A549 (cell line): ENCODE measurements at regions not wholly inside any gene's neighbourhood (a gene's known extent, or its start where the extent isn't known, plus 50 kb on each side); places are given as distances from the start of the nearest gene placed in this dataset.

Experiments used
- CHD4 ChIP-seq: fragments of 200-600 bp; sonication (generic); IDR thresholded peaks from 2 replicates; pipeline ENCODE4 v1.6.1; 2016; ENCODE audit warnings: antibody characterized with exemption, mild to moderate bottlenecking, borderline replicate concordance
- ESRRA ChIP-seq: fragments of 150-350 bp; IDR thresholded peaks from 2 replicates; pipeline ENCODE4 v1.6.1; 2014; ENCODE audit warnings: mild to moderate bottlenecking, low read length, borderline replicate concordance
- MYC ChIP-seq: IDR thresholded peaks from 2 replicates; pipeline ENCODE4 v1.6.1; 2012; ENCODE audit warnings: mild to moderate bottlenecking, inconsistent platforms, low read length, improper control_type of control experiment, borderline replicate concordance
- POLR2A ChIP-seq: IDR thresholded peaks from 2 replicates; pipeline ENCODE4 v1.6.1; 2012; ENCODE audit warnings: mild to moderate bottlenecking, low read length
- TF ChIP-seq, protein P1 (sequence below): fragments of >200 bp; sonication (Bioruptor Twin); formaldehyde crosslinking; IDR thresholded peaks from 3 replicates; pipeline ENCODE4 v1.5.1; 2016
- TF ChIP-seq, protein P2 (sequence below): fragments of 250-450 bp; sonication (Bioruptor Pico); IDR thresholded peaks from 2 replicates; pipeline ENCODE4 v1.5.0; 2021; ENCODE audit warnings: mild to moderate bottlenecking, moderate library complexity, borderline replicate concordance

DNA sequence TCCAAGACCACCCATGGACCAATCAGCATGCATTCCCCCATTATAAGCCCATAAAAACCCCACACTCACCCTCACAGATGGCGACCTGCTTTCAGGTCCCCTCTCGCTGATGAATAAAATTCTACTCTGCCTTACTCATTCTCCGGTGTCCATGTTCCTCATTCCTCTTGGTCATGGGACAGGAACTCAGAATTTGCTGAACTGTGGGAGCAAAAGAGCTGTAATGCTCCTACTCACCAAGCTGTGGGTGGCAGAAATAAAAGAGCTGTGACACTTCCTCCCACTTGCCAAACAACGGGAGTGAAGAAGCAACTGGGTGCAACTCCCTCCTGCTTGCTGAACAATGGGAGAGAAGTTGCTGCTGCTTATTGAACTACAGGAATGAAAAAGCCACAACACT lies 168.5 kb upstream of the PCDH18 start:
- TF ChIP-seq, protein P1, sequence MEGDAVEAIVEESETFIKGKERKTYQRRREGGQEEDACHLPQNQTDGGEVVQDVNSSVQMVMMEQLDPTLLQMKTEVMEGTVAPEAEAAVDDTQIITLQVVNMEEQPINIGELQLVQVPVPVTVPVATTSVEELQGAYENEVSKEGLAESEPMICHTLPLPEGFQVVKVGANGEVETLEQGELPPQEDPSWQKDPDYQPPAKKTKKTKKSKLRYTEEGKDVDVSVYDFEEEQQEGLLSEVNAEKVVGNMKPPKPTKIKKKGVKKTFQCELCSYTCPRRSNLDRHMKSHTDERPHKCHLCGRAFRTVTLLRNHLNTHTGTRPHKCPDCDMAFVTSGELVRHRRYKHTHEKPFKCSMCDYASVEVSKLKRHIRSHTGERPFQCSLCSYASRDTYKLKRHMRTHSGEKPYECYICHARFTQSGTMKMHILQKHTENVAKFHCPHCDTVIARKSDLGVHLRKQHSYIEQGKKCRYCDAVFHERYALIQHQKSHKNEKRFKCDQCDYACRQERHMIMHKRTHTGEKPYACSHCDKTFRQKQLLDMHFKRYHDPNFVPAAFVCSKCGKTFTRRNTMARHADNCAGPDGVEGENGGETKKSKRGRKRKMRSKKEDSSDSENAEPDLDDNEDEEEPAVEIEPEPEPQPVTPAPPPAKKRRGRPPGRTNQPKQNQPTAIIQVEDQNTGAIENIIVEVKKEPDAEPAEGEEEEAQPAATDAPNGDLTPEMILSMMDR, result no peak
- TF ChIP-seq MYC (no peak), ESRRA (no peak), CHD4 (no peak), POLR2A (no peak)
- TF ChIP-seq, protein P2, sequence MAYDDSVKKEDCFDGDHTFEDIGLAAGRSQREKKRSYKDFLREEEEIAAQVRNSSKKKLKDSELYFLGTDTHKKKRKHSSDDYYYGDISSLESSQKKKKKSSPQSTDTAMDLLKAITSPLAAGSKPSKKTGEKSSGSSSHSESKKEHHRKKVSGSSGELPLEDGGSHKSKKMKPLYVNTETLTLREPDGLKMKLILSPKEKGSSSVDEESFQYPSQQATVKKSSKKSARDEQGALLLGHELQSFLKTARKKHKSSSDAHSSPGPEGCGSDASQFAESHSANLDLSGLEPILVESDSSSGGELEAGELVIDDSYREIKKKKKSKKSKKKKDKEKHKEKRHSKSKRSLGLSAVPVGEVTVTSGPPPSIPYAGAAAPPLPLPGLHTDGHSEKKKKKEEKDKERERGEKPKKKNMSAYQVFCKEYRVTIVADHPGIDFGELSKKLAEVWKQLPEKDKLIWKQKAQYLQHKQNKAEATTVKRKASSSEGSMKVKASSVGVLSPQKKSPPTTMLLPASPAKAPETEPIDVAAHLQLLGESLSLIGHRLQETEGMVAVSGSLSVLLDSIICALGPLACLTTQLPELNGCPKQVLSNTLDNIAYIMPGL (CRISPR knock-in tag), result no peak
